ENCODE measurements at regions not wholly inside any gene's neighbourhood (a gene's known extent, or its start where the extent isn't known, plus 50 kb on each side); places are given as distances from the start of the nearest gene placed in this dataset.
"Not testable (repeated sequence)": the region's sequence is repeated elsewhere in the genome, so short reads cannot be mapped to it uniquely, and the experiment has no call there.

GRCh38 chr21:15192243-15192642 lies 127.4 kb upstream of the NRIP1 start:
- in situ Hi-C loops (cut with HindIII; ENCODE audit: low pct_ligation_motif_present, low pct_unique_long_range_greater_than_20kb, low sequenced_read_pairs) = no loop called here
- DNase-seq = no peak

DNA sequence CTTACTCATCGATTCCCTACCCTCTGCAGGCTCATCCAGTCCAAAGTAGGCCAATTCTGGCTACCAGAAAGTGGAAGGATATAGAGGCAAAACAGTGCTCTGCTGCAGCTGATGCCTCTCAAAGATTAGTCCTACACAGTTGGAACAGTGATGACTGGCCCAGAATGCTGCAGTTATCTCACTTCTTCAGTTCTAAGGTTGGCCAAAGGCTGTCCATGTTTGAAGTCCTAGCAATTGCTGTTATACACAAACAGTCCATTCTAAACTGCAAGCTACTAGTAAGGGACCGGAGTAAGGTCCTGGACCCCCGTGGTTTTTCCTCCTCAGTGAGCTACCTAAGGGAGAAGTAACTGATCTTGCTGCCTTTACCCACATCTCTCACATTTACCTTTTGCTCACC lies 129.1 kb upstream of the NRIP1 start:
- DNase-seq = no peak
- in situ Hi-C loops (cut with HindIII; ENCODE audit: low pct_ligation_motif_present, low pct_unique_long_range_greater_than_20kb, low sequenced_read_pairs) = no loop called here

- in situ Hi-C loops (cut with HindIII; ENCODE audit: low pct_ligation_motif_present, low pct_unique_long_range_greater_than_20kb, low sequenced_read_pairs) = no loop called here
- no peak for DNase-seq
Measured at GRCh38 chr21:15195104-15195503, 130.3 kb upstream of the NRIP1 start.

GRCh38 chr21:15195768-15196167 lies 131.0 kb upstream of the NRIP1 start:
- in situ Hi-C loops (cut with HindIII; ENCODE audit: low pct_ligation_motif_present, low pct_unique_long_range_greater_than_20kb, low sequenced_read_pairs) = no loop called here
- DNase-seq = no peak

DNA sequence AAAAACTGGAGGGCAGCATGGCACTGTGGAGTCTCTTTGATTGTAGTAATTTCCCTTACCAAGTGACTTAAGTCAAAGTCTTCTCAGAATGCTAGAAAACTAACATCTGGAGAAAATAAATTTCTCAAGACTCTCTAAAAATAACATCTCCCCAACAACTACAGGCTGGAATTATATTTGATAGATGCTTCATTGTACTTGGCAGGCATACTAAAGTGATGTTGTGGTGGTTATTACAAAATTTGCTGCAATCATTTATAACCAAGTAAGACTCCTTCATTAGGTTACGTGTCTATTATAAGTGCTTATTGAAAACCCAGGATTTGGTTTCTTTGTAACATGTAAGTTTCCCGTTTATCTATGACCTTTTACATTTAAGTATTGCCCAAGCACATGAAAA lies 132.9 kb upstream of the NRIP1 start:
- DNase-seq = no peak
- in situ Hi-C loops (cut with HindIII; ENCODE audit: low pct_ligation_motif_present, low pct_unique_long_range_greater_than_20kb, low sequenced_read_pairs) = no loop called here

DNA sequence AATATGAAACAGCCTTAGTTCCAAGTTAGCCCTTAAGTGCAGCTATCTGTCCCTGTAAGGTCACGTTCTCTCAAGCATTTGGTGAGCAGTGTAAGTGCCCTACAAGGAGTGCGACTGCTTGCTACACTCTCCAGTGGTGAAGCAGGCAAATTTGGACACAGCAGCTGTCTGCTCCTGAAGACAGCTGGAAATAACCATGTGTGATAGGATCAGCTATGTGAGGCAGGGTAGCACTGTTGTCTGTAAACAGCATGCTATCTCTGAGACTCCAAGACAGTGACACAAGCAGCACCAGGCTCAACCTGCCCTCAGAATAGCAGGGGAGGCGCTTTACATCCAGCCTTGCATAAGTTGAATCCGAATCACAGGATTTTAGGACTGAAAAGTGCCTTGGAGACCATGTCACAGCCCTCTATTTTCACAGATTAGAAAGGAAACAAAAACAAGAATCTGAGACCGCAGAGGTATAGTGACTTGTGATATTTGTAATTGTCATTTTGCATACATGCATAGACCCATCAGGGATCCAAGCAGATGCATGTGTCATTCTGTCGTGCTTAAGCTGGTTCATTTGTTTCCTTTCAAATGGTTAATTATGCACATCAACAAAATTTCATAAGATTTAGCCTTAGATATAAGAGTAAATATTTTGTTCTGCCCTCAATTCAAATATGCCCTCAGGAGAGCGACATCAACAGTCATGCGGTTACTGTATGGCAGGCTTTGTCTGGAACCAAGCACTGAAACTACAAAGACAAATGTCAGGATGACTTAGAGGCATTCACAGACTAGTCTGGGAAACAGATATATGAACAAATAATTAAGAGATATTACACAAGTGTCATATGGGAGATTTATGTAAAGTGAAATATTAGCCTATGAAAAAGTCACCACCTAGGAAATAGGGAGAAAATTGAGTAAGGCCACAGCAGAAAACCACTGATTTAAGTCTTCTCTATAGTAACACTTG lies 134.9 kb upstream of the NRIP1 start:
- DNase-seq = no peak
- in situ Hi-C loops (cut with HindIII; ENCODE audit: low pct_ligation_motif_present, low pct_unique_long_range_greater_than_20kb, low sequenced_read_pairs) = no loop called here

GRCh38 chr21:15203740-15204139 lies 138.9 kb upstream of the NRIP1 start:
- DNase-seq = no peak
- in situ Hi-C loops (cut with HindIII; ENCODE audit: low pct_ligation_motif_present, low pct_unique_long_range_greater_than_20kb, low sequenced_read_pairs) = no loop called here

- no peak for DNase-seq
- in situ Hi-C loops (cut with HindIII; ENCODE audit: low pct_ligation_motif_present, low pct_unique_long_range_greater_than_20kb, low sequenced_read_pairs) = no loop called here
Measured at GRCh38 chr21:15204140-15204969, 139.6 kb upstream of the NRIP1 start.

DNA sequence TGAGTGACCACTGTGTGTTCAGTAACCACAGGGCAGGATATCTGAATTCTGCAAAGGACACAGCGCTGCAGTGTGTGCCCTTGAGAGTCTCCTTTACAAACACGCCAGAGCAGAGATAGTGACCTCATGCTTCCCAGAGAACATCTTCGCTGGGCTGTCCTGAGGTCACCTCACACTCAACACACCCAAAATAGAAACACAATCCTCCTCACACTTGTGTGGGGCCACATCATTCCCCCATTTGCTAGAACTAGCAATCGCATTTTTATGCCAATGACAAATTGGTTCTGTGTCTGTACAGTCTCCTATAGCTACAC lies 140.1 kb upstream of the NRIP1 start:
- DNase-seq = no peak
- in situ Hi-C loops (cut with HindIII; ENCODE audit: low pct_ligation_motif_present, low pct_unique_long_range_greater_than_20kb, low sequenced_read_pairs) = no loop called here

DNA sequence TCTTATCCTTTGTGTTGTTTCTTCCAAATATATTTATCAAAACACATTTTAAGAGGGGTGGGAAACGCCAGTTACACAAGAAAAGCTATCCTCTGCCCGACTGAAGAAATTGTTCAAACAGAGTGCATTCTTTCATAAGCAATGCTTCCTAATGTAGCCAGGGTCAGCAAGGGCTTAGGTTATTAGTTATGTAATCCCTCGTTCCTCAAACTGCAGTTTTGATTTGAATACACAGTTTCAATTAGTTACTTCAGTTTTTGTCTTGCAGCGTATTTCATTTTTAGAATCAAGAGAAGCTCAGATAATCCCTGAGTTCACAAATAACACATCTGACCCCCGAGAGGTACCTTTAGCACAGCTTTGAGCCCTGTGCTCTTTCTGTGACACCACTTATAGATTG lies 141.7 kb upstream of the NRIP1 start:
- no peak for DNase-seq

GRCh38 chr21:15207231-15207630 lies 142.4 kb upstream of the NRIP1 start:
- in situ Hi-C loops (cut with HindIII; ENCODE audit: low pct_ligation_motif_present, low pct_unique_long_range_greater_than_20kb, low sequenced_read_pairs) = no loop called here

More for the DNA sequence above, 141.7 kb upstream of the NRIP1 start:
- in situ Hi-C loops (cut with HindIII; ENCODE audit: low pct_ligation_motif_present, low pct_unique_long_range_greater_than_20kb, low sequenced_read_pairs) = no loop called here

DNA sequence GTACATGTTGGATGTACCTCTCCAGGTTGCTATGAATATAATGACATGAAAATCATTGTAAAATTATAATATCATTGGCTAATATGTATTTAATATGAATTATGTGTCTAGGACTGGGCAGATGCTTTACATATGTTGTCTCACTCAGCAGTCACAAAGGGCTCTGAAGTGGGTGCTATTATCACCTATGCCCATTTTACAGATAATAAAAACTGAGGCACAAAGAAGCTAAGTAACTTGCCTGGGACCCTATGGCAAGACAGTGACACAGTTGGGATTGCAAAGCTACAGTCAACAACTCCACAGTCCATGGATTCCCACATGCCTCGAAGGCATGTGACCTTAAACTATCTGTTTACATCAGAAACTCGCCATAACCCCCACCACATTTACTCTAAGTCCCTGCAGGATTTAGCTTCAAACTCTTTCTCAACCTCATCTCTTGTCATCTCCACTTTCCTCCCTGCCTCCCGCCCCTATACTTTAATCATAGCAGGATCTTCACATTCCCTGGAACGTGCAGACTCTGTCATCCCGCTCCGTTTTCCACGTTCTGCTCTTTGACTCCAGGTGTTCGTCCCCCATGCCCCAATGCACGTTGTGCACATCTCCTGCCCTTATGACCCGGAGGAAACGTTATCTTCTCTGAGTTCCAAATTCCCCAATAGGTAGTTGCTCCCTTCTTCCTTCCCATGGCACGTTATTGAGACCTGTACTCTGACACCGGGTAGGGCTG lies 143.0 kb upstream of the NRIP1 start:
- DNase-seq = no peak
- in situ Hi-C loops (cut with HindIII; ENCODE audit: low pct_ligation_motif_present, low pct_unique_long_range_greater_than_20kb, low sequenced_read_pairs) = no loop called here

More at GRCh38 chr21:15207231-15207630, 142.4 kb upstream of the NRIP1 start:
- no peak for DNase-seq

DNA sequence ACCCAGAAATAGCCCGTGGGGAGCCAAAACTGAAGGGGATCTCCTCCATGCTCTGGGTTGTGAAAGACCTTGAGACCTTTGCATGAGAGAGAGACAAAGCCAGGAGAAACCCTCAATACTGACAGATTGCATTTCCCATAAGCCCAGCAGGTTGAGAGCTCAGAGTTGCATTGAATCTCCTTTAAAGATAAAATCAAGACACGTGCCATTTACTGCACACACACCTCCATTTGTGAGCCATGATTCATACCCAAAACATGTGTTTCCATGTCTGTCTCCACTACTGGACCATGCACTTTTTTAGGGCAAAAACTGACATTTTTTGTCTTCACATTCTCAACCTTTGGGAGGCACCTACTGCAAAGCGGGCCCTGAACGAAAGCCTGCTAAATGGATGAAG lies 144.0 kb upstream of the NRIP1 start:
- in situ Hi-C loops (cut with HindIII; ENCODE audit: low pct_ligation_motif_present, low pct_unique_long_range_greater_than_20kb, low sequenced_read_pairs) = no loop called here
- no peak for DNase-seq

DNA sequence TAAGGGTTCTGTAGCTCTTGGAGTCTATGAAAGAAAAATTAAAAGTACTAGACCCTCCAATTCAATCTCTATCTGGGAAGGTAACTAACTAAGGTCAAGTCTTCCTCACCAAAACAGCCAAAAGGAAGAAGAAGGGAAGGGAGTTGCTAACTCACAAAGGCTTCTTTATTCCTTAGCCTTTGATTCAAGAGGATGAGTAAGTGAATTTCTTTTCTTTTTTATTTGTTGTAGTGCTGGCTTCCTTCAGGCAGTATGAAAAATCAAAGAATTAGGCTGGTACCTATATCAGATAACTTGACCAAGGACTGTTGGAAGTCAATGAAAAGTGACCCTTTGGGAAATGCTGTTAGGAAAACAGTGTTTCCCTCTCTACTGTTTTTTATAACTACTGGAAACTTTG lies 144.4 kb upstream of the NRIP1 start:
- no peak for DNase-seq
- in situ Hi-C loops (cut with HindIII; ENCODE audit: low pct_ligation_motif_present, low pct_unique_long_range_greater_than_20kb, low sequenced_read_pairs) = no loop called here

GRCh38 chr21:15210235-15210678 lies 145.5 kb upstream of the NRIP1 start:
- in situ Hi-C loops (cut with HindIII; ENCODE audit: low pct_ligation_motif_present, low pct_unique_long_range_greater_than_20kb, low sequenced_read_pairs) = no loop called here
- no peak for DNase-seq

GRCh38 chr21:15211491-15212133 lies 146.8 kb upstream of the NRIP1 start:
- in situ Hi-C loops (cut with HindIII; ENCODE audit: low pct_ligation_motif_present, low pct_unique_long_range_greater_than_20kb, low sequenced_read_pairs) = no loop called here
- no peak for DNase-seq

GRCh38 chr21:15212206-15212605 lies 147.4 kb upstream of the NRIP1 start:
- in situ Hi-C loops (cut with HindIII; ENCODE audit: low pct_ligation_motif_present, low pct_unique_long_range_greater_than_20kb, low sequenced_read_pairs) = no loop called here

DNA sequence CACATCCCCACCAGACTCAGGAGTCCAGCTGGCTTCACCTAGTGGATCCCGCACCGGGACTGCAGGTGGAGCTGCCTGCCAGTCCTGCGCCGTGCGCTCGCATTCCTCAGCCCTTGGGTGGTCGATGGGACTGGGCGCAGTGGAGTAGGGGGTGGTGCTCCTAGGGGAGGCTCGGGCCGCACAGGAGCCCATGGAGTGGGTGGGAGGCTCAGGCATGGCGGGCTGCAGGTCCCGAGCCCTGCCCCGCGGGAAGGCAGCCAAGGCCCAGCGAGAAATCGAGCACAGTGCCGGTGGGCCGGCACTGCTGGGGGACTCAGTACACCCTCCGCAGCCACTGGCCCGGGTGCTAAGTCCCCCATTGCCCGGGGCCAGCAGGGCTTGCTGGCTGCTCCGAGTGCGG lies 153.7 kb upstream of the NRIP1 start:
- DNase-seq; in situ Hi-C loops (cut with HindIII; ENCODE audit: low pct_ligation_motif_present, low pct_unique_long_range_greater_than_20kb, low sequenced_read_pairs): not testable (repeated sequence)

More at GRCh38 chr21:15212206-15212605, 147.4 kb upstream of the NRIP1 start:
- DNase-seq = no peak

Measured in ACHN (cell line).